Stomach (tissue), 8 donors: ENCODE measurements at regions not wholly inside any gene's neighbourhood (a gene's known extent, or its start where the extent isn't known, plus 50 kb on each side); places are given as distances from the start of the nearest gene placed in this dataset.

Source experiments
- DNase-seq, 2 donors: peaks; one replicate each; pipeline versions ENCODE4 v3.0.0 to v3.0.0-alpha.2; 2013 to 2019
- H3K27ac ChIP-seq, 5 donors: fragments of 200-600 bp in 4 of 5; sonication (generic) in 4 of 5; one replicate each; pipeline ENCODE4 v1.5.1; 2013 to 2019; ENCODE audit warnings: mild to moderate bottlenecking in 1 of 5, moderate library complexity in 1 of 5
- H3K27me3 ChIP-seq, 3 donors: fragments of 200-600 bp; sonication (generic); one replicate each; pipeline ENCODE4 v1.5.1; 2017 to 2019; ENCODE audit warnings: mixed run types in 1 of 3
- H3K36me3 ChIP-seq, 4 donors: fragments of 200-600 bp; sonication (generic); 1 replicate in 3 of 4; 2 replicates in 1 of 4; pipeline ENCODE4 v1.5.1; 2016 to 2019
- H3K4me1 ChIP-seq, 4 donors: fragments of 200-600 bp; sonication (generic); one replicate each; pipeline ENCODE4 v1.5.1; 2016 to 2019
- H3K4me3 ChIP-seq, 4 donors: fragments of 200-600 bp; sonication (generic) in 3 of 4; one replicate each; pipeline ENCODE4 v1.5.1; 2016 to 2019; ENCODE audit warnings: mild to moderate bottlenecking in 1 of 4
- H3K9me3 ChIP-seq, 4 donors: fragments of 200-600 bp; sonication (generic); one replicate each; pipeline ENCODE4 v1.5.1; 2016 to 2019
- EP300 ChIP-seq: sonication (generic); formaldehyde crosslinking; IDR thresholded peaks from one replicate; pipeline ENCODE4 v1.6.1; 2017; ENCODE audit warnings: antibody characterized with exemption
- POLR2A ChIP-seq, 4 donors: fragments of 450-650 bp; IDR thresholded peaks; one replicate each; pipeline ENCODE4 v1.6.1; 2016; ENCODE audit warnings: antibody characterized with exemption in 4 of 4, control low read depth in 2 of 4, mild to moderate bottlenecking in 1 of 4, moderate library complexity in 1 of 4
- POLR2AphosphoS5 ChIP-seq, 3 donors: sonication (generic); formaldehyde crosslinking; IDR thresholded peaks; one replicate each; pipeline ENCODE4 v1.6.1; 2016; ENCODE audit warnings: antibody characterized with exemption in 3 of 3
- WGBS, 5 donors: extraction: QIAGEN DNeasy Blood & Tissue Kit in 3 of 5; methylation state at CpG; one replicate each; pipeline versions ENCODE4 v1.1.5 to v1.1.7; 2013 to 2018; 5-methylcytosine and 5-hydroxymethylcytosine counted together
- intact Hi-C: fragments of 100-400 bp; cut with DNase I; formaldehyde crosslinking; loops from one replicate; pipeline ENCODE4 v1.15.1; 2023; ENCODE audit warnings: low total_unique reads
- TF ChIP-seq, protein P1 (sequence below), 7 experiments: fragments of 450-650 bp in 4 of 7; fragments of 200-600 bp in 3 of 7; sonication (generic) in 3 of 7; IDR thresholded peaks; one replicate each; pipeline ENCODE4 v1.5.1; 2016 to 2019; ENCODE audit warnings: antibody characterized with exemption in 7 of 7, control low read depth in 2 of 7, mild to moderate bottlenecking in 1 of 7
- donor health status: healthy with polysubstance abuse.
- donor health status: Bipolar disorder and iron deficiency.
- donor health status: healthy.

DNA sequence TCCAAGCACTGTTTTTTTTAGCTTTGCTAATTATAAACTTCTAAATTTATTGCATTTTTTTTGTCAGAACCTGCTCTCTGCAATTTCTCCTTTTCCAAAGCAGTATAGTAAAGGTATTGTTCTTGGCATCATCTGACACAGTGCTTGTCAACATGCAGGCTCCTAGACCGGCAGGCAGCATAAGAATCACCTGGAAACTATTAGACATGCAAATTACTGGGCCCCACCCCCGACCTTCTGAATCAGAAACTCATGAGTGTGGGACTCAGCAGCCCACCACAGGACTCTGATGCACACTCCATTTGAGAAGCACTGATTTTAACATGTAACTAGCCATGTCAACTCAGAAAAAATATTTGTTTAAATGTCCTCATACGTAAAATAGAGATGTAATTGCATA is 551.1 kb upstream of the CELF4 start:
- TF ChIP-seq, protein P1, sequence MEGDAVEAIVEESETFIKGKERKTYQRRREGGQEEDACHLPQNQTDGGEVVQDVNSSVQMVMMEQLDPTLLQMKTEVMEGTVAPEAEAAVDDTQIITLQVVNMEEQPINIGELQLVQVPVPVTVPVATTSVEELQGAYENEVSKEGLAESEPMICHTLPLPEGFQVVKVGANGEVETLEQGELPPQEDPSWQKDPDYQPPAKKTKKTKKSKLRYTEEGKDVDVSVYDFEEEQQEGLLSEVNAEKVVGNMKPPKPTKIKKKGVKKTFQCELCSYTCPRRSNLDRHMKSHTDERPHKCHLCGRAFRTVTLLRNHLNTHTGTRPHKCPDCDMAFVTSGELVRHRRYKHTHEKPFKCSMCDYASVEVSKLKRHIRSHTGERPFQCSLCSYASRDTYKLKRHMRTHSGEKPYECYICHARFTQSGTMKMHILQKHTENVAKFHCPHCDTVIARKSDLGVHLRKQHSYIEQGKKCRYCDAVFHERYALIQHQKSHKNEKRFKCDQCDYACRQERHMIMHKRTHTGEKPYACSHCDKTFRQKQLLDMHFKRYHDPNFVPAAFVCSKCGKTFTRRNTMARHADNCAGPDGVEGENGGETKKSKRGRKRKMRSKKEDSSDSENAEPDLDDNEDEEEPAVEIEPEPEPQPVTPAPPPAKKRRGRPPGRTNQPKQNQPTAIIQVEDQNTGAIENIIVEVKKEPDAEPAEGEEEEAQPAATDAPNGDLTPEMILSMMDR (IDR thresholded peaks at IDR 0.05) = no peak
- TF ChIP-seq EP300 = no peak
- TF ChIP-seq POLR2A (IDR thresholded peaks at IDR 0.05) = no peak
- no peak for TF ChIP-seq POLR2AphosphoS5 (IDR thresholded peaks at IDR 0.05)
- no peak overlapping the region for H3K27ac ChIP-seq
- H3K9me3 ChIP-seq = no peaks in the 10 kb centered on the region
- H3K27me3 ChIP-seq = no peaks in the 10 kb centered on the region
- no peaks in the 10 kb centered on the region for H3K36me3 ChIP-seq
- no peaks in the 10 kb centered on the region for H3K4me1 ChIP-seq
- no peak for DNase-seq
- 50 to 54% (median 52%) methylated on average over 3 of the region's 3 CpGs for WGBS, 5 donors
- intact Hi-C loops = no loop called here
- H3K4me3 ChIP-seq = no peak overlapping the region

DNA sequence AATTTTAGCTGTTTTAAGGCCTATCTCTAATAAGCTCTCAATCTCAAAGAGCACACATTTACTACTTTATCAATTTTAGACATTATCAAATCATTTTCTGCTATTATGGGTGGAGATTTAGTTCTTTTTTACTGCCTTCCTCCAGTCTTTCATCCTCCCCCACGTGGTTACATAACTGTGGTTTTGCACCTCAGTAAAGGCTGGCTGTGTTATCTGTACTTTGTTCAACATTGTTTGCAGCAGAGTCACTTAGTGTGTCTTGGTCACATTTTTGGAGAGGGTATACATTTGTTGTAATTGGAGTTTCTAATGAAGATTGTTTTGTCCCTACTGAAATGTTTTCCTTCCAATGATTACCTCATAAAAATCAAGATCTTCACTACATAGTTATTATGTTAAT is 549.6 kb upstream of the CELF4 start:
- Histone ChIP-seq H3K9me3 (peaks cover 0 to 4% (median 0%) of the 10 kb centered on the region in 4 donors), H3K27ac (no peak overlapping the region), H3K4me3 (no peak overlapping the region), H3K27me3 (no peaks in the 10 kb centered on the region), H3K36me3 (no peaks in the 10 kb centered on the region), H3K4me1 (no peaks in the 10 kb centered on the region)
- WGBS, 5 donors = 17 to 32% (median 24%) methylated on average over 1 of the region's 1 CpG
- TF ChIP-seq EP300 (no peak), POLR2AphosphoS5 (IDR thresholded peaks at IDR 0.05) (no peak), POLR2A (IDR thresholded peaks at IDR 0.05) (no peak)
- TF ChIP-seq, protein P1 (IDR thresholded peaks at IDR 0.05) = no peak
- intact Hi-C loops = no loop called here
- DNase-seq = no peak

DNA sequence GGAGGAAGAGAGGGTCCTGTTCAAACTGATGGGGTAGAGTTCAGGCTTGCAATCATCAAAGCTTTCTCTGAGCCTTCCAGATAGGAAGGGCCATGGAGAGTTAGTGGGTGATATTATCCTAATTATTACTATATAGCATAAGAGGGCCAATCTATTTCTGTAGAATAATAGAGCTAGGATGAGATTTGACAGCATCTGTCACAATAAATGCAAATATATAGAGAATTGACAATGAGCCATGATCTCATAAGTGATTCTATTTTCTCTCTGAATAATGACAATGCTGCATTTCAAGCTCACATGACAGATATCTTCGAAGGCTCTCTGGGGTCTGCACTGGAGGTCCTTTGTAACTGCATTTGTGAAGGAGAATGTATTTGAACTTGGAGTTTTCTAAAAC is 521.9 kb upstream of the CELF4 start:
- no peak overlapping the region for H3K4me3 ChIP-seq
- WGBS, 5 donors = 35 to 56% (median 48%) methylated on average over 1 of the region's 1 CpG

DNA sequence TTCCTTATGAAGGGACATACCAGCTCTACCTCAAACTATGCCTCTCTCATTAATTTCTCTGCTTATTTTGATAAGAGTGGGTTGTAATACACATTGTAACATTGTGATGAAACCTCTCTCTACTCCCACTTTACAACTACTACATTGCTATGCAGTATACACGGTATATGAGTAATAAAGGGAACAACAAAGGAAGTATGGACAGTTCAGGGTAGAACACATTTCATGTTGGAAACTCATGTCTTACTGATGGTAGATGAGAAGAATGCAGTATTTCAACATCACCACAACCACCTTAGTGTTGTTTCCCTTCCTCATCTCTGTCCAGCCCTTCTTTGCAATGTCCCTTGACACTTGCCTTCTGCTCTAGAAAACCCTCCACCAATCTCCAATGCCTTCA is 515.9 kb upstream of the CELF4 start:
- TF ChIP-seq POLR2A (IDR thresholded peaks at IDR 0.05) (no peak), POLR2AphosphoS5 (IDR thresholded peaks at IDR 0.05) (no peak), EP300 (no peak)
- TF ChIP-seq, protein P1 (IDR thresholded peaks at IDR 0.05) = no peak
- no peaks in the 10 kb centered on the region for H3K36me3 ChIP-seq
- H3K4me3 ChIP-seq = no peak overlapping the region
- peaks cover 0 to 13% (median 0%) of the 10 kb centered on the region in 4 donors for H3K9me3 ChIP-seq
- H3K27ac ChIP-seq = no peak overlapping the region
- H3K27me3 ChIP-seq = no peaks in the 10 kb centered on the region
- DNase-seq = no peak
- WGBS, 5 donors = 74 to 91% (median 87%) methylated on average over 1 of the region's 1 CpG
- no peaks in the 10 kb centered on the region for H3K4me1 ChIP-seq
- intact Hi-C loops = no loop called here

More for the DNA sequence above, 521.9 kb upstream of the CELF4 start:
- no peak overlapping the region for H3K27ac ChIP-seq
- no peak for DNase-seq
- H3K4me1 ChIP-seq = no peaks in the 10 kb centered on the region
- no peaks in the 10 kb centered on the region for H3K27me3 ChIP-seq
- intact Hi-C loops = no loop called here
- TF ChIP-seq EP300 = no peak
- TF ChIP-seq POLR2A (IDR thresholded peaks at IDR 0.05) = no peak
- TF ChIP-seq, protein P1 (IDR thresholded peaks at IDR 0.05) = no peak
- no peak for TF ChIP-seq POLR2AphosphoS5 (IDR thresholded peaks at IDR 0.05)
- H3K9me3 ChIP-seq = no peaks in the 10 kb centered on the region
- no peaks in the 10 kb centered on the region for H3K36me3 ChIP-seq
